HG03159 (cell line): ENCODE measurements at regions not wholly inside any gene's neighbourhood (a gene's known extent, or its start where the extent isn't known, plus 50 kb on each side); places are given as distances from the start of the nearest gene placed in this dataset.

Source experiments
- ATAC-seq: cut with Tn5 transposase; IDR thresholded peaks from one replicate; pipeline ENCODE4 v1.9.1; 2021; ENCODE audit warnings: mild to moderate bottlenecking, moderate library complexity; ENCODE audit not compliant: unreplicated experiment

DNA sequence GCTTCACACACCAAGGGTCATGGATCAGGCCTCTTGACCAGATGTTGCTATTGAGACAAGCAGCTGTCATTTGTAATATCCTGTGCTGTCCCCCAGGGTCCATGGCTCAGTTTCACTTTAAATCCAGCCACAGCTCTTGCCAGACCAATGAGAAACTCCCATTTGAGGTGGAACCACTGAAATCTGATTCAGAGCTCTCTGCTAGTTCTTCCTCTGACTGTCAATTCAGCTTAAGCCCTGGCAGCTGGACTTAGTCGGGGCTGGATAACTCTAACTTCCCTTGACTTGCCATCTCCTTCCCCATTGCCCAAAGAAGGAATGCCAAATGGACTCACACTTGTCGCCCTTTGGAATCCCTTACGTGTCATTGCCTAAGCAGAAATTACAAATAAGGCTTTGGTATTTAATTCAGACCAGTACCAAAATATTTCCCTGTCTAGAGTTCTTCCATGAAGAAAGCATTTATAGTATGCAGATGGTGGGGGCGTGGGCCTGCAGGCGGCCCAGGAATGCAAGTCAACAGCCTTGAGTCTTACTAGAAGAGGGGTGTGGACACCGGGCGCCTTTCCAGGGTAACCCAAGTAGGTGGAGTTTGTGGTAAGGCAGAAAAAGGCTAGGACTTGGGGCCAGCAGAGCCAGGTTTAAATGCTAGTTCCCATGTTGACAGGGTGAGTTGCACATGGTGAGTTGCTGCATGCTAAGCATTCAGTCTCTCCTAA, 96.9 kb upstream of the TMPO start:
- peak; percentile 68 for ATAC-seq

DNA sequence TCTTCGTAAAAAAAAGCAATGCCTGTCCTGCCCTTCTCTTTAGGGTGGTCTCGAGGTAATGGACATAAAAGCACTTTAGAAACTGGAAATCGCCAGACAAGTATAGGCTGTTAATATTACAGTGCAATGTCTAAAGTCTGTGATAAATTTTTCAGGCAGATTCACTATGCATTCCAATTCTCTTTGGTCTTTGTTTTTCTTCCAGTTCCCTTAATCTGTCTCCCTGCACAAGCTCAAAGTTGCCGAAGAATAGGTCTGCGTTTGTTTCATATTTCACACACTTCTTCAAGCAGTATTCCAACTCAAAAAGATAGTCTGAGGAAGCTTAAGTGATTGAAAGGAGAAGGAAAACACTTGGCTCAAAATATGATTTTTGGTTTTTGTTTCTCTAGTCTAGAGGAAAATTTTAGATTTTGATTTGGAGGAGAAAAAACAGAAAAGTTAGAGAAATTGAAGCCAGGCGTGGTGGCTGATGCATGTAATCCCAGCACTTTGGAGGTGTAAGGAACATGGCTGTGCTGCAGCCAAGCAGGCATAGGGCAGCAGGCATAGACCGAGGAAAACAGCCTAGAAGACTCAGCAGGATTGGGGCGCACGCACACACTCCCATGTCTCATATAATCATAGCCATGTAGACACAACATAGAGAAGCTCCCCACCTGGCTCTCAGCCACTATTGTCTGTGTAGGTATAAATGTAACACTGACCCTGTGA, 96.2 kb upstream of the TMPO start:
- ATAC-seq, result no peak

DNA sequence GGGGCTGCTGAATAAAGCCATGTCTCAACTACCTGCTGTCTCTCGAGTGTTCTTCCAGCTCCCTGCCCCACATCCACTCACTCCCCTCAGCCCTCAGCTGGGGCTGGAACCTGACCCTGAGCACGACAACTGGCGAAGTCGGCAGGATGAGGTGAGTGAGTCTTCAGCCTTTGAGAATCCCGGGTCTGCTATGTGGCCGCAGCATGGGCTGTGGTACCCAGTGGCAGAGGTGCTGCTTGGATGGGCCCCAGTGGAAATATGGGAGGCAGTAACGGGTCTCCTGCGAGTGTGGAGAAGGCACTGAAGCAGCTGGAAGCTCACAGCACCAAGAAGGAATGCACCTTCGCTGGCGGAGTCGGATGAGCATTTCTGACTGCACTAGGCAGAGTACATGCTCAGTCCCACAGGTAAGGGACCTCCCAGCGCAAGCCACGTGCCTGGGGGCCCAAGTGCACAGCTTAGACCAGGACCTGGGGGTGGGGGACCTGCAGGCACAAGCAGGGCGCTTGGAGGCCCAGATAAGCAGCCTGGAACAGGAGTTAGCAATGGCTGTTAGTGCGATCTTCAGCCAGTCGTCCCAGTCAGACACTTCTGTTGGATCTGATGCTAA, 95.5 kb upstream of the TMPO start:
- ATAC-seq, result no peak

GRCh38 chr12:98420461-98420860, 94.9 kb upstream of the TMPO start:
- ATAC-seq, result no peak

- ATAC-seq, result no peak
Observed at GRCh38 chr12:98421316-98421715, 94.1 kb upstream of the TMPO start.

- ATAC-seq, result no peak
Observed at GRCh38 chr12:98422359-98422758, 93.0 kb upstream of the TMPO start.

GRCh38 chr12:98422812-98423211, 92.6 kb upstream of the TMPO start:
- no peak for ATAC-seq

DNA sequence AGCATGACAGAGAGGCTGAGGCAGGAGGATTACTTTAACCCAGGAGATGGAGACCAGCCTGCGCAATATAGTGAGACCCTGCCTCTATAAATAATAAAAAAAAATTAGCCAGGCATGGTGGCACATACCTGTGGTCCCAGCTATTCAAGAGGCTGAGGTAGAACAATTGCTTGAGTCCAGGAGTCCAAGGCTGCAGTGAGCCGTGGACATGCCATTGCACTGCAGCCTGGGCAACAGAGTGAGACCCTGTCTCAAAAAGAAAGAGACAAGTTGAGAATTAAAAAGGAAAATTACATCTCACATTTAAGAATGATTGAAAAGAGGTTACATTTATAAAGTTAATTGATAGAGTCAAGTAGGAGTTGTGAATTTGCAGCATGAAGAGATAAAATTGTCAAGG, 91.4 kb upstream of the TMPO start:
- no peak for ATAC-seq

DNA sequence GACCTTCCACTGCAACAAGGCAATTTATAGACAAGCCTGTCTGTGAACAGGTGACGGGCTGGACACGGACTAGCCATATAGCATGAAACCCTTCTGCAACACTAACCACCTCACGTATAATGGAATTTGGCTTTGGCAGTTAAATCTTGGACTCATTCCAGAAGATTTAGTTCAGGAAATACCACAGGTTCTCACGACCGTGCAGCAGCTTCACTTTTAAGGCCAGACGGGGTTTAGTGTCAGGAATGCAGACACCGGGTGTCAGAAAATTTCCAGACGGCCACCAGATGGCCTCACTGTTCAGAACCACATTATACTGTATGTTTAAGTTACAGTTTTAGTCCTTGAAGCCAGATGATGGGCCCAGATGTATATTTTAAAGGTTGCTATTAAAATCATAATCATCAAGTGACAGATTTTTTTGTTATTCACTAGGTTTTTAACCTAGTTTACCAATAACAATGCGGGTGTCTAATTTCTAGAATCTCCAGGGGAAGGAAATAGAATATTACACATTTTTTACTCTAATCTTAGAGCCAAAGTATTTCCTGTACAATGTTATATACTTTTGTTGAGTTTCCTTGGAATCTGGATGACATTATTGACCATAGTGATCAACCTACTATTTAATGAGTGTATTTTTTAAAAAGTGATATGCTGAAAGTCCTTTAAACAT, 90.5 kb upstream of the TMPO start:
- ATAC-seq, result peak; percentile 90

DNA sequence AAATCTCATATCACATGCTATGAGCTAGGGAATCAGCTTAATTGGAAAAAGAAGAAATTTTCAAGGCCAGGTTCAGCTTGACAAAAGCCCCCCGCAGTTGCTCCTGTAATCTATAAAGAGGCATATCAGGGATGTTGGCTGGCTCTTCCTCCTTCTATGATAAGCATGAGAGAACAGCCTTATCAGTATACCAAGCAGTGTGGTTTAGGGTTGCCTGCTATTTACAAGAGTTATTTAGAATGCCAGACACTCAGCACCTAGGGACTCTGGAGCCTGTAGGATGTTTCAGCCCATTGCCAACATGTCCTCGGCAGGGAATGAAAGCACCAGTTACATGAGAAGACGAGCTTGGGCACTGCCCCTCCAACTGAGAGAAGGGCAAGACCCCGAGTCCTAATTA, 89.5 kb upstream of the TMPO start:
- ATAC-seq, result no peak

- ATAC-seq, result no peak
Observed at GRCh38 chr12:98431089-98431488, 84.3 kb upstream of the TMPO start.

GRCh38 chr12:98437166-98437565, 78.2 kb upstream of the TMPO start:
- no peak for ATAC-seq

- no peak for ATAC-seq
Observed at GRCh38 chr12:98437806-98438595, 77.4 kb upstream of the TMPO start.

- no peak for ATAC-seq
Observed at GRCh38 chr12:98438656-98439230, 76.6 kb upstream of the TMPO start.

GRCh38 chr12:98439471-98439951, 75.9 kb upstream of the TMPO start:
- no peak for ATAC-seq

GRCh38 chr12:98439981-98440581, 75.3 kb upstream of the TMPO start:
- ATAC-seq, result no peak

GRCh38 chr12:98446060-98446459, 69.3 kb upstream of the TMPO start:
- no peak for ATAC-seq

DNA sequence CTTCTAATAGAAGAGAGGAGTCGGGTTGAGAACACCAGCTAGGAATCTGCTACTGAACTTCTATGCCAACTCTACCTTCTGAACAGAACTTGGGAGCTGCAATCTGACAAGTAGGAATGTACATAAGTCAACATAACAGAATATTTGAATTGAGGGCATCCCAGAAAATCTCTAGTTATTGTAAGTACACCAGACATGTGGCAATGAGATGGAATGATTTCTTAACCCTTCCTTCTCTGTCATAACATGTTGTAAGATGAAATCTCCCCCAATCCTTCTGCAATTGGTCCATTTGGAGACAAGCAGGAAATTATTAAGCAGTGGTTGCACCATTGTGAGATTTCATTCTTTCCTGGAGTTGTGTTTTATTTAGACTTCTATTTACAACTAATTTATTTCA, 68.7 kb upstream of the TMPO start:
- no peak for ATAC-seq

DNA sequence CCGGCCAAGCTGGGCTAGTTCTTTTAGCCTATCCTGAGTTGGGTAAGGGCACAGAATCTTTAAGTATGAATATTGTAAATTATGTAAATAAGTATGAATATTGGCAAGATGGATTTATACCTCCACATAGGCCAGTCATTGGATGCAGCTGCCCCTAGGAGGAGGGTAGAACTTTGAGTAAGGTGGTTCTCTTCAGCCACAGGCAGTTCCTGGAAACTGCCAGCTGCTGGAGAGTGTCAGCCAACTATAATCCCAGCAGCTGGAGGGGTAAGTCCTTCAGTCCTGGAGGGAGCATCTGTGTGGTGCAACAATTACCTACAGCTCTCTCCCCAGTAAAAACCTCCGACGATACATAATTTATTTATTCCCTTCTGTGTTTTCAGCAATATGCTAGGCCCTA, 65.8 kb upstream of the TMPO start:
- no peak for ATAC-seq

- no peak for ATAC-seq
Observed at GRCh38 chr12:98453070-98453469, 62.3 kb upstream of the TMPO start.
